ENCODE measurements at regions not wholly inside any gene's neighbourhood (a gene's known extent, or its start where the extent isn't known, plus 50 kb on each side); places are given as distances from the start of the nearest gene placed in this dataset.
"Not testable (repeated sequence)": the region's sequence is repeated elsewhere in the genome, so short reads cannot be mapped to it uniquely, and the experiment has no call there.

- 63 to 67% methylated on average over 4 of the region's 4 CpGs for WGBS, 2 donors
- peaks cover 0 to 2% of the 10 kb centered on the region in 2 donors for H3K9me3 ChIP-seq (ENCODE audit: control insufficient read depth in 2 of 2, insufficient read depth in 1 of 2, low read depth in 1 of 2, low read length in 1 of 2)
Observed at GRCh38 chr7:53229202-53229601, 193.8 kb downstream of the POM121L12 start.

DNA sequence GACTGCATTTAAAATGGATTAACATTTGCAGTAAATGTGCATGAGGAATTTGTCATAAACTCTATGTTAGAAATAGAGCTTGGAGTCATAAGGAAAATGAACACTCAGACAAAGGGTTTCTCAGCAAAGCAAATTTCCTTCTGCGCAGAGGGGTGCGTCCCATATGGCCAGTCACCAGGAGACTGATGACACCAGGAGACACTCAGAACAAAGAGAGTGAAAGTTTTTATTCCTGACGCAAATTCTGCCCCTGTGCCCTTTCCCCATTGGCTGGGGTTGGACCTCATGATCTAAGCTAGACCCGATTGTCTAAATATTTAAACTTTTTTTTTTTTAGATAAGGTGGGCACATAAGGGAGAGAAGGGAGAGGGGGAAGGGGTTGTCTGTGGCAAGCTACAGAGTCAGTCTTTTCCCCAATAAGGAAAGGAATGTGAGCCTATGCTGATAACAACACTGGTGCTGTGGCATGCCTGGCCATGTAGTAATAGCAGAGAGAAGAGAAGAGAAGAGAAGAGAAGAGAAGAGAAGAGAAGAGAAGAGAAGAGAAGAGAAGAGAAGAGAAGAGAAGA is 202.0 kb downstream of the POM121L12 start:
- no peaks in the 10 kb centered on the region for H3K4me1 ChIP-seq (ENCODE audit: control insufficient read depth in 2 of 2, insufficient read depth in 2 of 2, low read length in 1 of 2)
- H3K36me3 ChIP-seq (ENCODE audit: control insufficient read depth in 2 of 2, insufficient read depth in 2 of 2, low read length in 1 of 2): no peaks in the 10 kb centered on the region
- H3K27ac ChIP-seq (ENCODE audit: low read depth in 2 of 2, low read length in 1 of 2): no peak overlapping the region
- peaks cover 0 to 2% of the 10 kb centered on the region in 2 donors for H3K9me3 ChIP-seq (ENCODE audit: control insufficient read depth in 2 of 2, insufficient read depth in 1 of 2, low read depth in 1 of 2, low read length in 1 of 2)
- WGBS, 2 donors: 45 to 47% methylated on average over 4 of the region's 4 CpGs
- no peak overlapping the region for H3K4me3 ChIP-seq (ENCODE audit: low read depth in 1 of 2, low read length in 2 of 2)
- no peaks in the 10 kb centered on the region for H3K27me3 ChIP-seq (ENCODE audit: control insufficient read depth in 1 of 2, insufficient read depth in 2 of 2, low read length in 2 of 2)

More at GRCh38 chr7:53229202-53229601, 193.8 kb downstream of the POM121L12 start:
- no peaks in the 10 kb centered on the region for H3K36me3 ChIP-seq (ENCODE audit: control insufficient read depth in 2 of 2, insufficient read depth in 2 of 2, low read length in 1 of 2)
- no peaks in the 10 kb centered on the region for H3K27me3 ChIP-seq (ENCODE audit: control insufficient read depth in 1 of 2, insufficient read depth in 2 of 2, low read length in 2 of 2)
- no peak overlapping the region for H3K27ac ChIP-seq (ENCODE audit: low read depth in 2 of 2, low read length in 1 of 2)
- H3K4me1 ChIP-seq (ENCODE audit: control insufficient read depth in 2 of 2, insufficient read depth in 2 of 2, low read length in 1 of 2): no peaks in the 10 kb centered on the region
- H3K4me3 ChIP-seq (ENCODE audit: low read depth in 1 of 2, low read length in 2 of 2): no peak overlapping the region

DNA sequence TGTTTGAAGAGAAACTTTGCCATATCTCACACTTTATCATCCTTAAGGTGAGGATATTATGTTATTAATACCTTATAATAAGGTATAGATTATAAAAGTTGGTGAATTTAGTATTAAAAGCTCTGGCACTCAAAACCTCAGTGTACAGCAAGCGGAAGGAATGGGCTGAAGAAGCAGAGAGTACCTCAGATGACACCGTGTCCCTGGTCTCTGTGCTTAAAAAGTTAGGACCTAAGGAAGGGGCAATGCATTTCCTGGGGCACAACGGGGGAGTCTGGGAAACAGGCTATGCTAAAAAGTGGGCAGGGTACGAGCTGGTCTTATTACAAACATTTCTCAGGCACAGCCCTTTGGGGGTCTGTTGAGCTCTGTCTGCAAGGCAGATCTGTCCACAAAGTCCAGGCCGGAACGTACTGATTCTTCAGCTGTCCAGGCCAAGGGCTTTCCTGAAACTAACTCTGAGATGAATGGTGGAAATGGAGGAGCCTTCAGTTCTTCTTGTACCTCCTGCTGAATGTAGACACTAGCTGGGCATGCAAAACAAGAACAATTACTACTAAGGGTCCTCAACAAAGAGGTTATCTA is 202.7 kb downstream of the POM121L12 start:
- WGBS, 2 donors: 83 to 86% methylated on average over 6 of the region's 6 CpGs
- Histone ChIP-seq H3K9me3 (ENCODE audit: control insufficient read depth in 2 of 2, insufficient read depth in 1 of 2, low read depth in 1 of 2, low read length in 1 of 2) (peaks cover 0 to 2% of the 10 kb centered on the region in 2 donors), H3K4me1 (ENCODE audit: control insufficient read depth in 2 of 2, insufficient read depth in 2 of 2, low read length in 1 of 2) (no peaks in the 10 kb centered on the region), H3K27ac (ENCODE audit: low read depth in 2 of 2, low read length in 1 of 2) (no peak overlapping the region), H3K27me3 (ENCODE audit: control insufficient read depth in 1 of 2, insufficient read depth in 2 of 2, low read length in 2 of 2) (no peaks in the 10 kb centered on the region), H3K36me3 (ENCODE audit: control insufficient read depth in 2 of 2, insufficient read depth in 2 of 2, low read length in 1 of 2) (no peaks in the 10 kb centered on the region), H3K4me3 (ENCODE audit: low read depth in 1 of 2, low read length in 2 of 2) (no peak overlapping the region)

GRCh38 chr7:53239151-53239550 is 203.7 kb downstream of the POM121L12 start:
- WGBS, 2 donors: 57 to 59% methylated on average over 7 of the region's 7 CpGs
- not testable (repeated sequence) for H3K4me3 ChIP-seq (ENCODE audit: low read depth in 1 of 2, low read length in 2 of 2); H3K27ac ChIP-seq (ENCODE audit: low read depth in 2 of 2, low read length in 1 of 2); H3K27me3 ChIP-seq (ENCODE audit: control insufficient read depth in 1 of 2, insufficient read depth in 2 of 2, low read length in 2 of 2); H3K36me3 ChIP-seq (ENCODE audit: control insufficient read depth in 2 of 2, insufficient read depth in 2 of 2, low read length in 1 of 2); H3K9me3 ChIP-seq (ENCODE audit: control insufficient read depth in 2 of 2, insufficient read depth in 1 of 2, low read depth in 1 of 2, low read length in 1 of 2); H3K4me1 ChIP-seq (ENCODE audit: control insufficient read depth in 2 of 2, insufficient read depth in 2 of 2, low read length in 1 of 2)

DNA sequence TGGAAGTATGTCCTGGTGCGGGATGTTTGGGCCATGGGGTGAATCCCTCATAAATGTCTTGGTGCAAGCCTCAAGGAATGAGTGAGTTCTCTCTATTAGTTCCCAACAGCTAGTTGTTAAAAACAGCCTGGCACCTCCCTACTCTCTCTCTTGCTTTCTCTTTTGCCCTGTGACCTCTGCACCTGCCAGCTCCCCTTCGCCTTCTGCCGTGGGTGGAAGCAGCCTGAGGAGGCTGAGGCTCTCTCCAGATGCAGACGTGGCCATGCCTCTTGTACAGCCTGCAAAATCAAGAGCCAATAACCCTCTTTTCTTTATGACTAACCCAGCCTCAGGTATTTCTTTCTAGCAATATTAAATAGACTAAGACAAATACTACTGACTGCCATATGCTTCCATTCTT is 210.3 kb downstream of the POM121L12 start:
- Histone ChIP-seq H3K36me3 (ENCODE audit: control insufficient read depth in 2 of 2, insufficient read depth in 2 of 2, low read length in 1 of 2) (no peaks in the 10 kb centered on the region), H3K9me3 (ENCODE audit: control insufficient read depth in 2 of 2, insufficient read depth in 1 of 2, low read depth in 1 of 2, low read length in 1 of 2) (peaks cover 0 to 2% of the 10 kb centered on the region in 2 donors), H3K4me3 (ENCODE audit: low read depth in 1 of 2, low read length in 2 of 2) (no peak overlapping the region), H3K4me1 (ENCODE audit: control insufficient read depth in 2 of 2, insufficient read depth in 2 of 2, low read length in 1 of 2) (no peaks in the 10 kb centered on the region), H3K27ac (ENCODE audit: low read depth in 2 of 2, low read length in 1 of 2) (no peak overlapping the region), H3K27me3 (ENCODE audit: control insufficient read depth in 1 of 2, insufficient read depth in 2 of 2, low read length in 2 of 2) (no peaks in the 10 kb centered on the region)
- 69 to 76% methylated on average over 4 of the region's 4 CpGs for WGBS, 2 donors

DNA sequence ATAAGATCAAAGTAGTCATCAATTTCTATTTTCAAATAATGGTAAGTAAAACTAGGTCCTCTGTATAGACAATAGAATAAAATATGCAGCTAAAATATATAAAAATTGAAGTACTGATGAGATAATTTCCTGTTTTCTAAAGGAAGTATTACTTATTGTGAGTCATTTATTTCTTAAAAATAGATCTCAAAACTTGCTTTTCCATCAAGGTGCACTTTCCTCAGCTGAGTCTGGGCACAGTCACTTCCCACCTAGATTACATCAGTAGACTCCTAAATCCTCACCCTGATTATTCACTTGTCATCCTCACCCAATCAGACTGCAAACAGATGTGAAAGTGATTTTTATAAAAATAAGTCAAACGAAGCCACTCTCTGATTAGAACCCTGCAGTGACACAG is 211.5 kb downstream of the POM121L12 start:
- H3K27ac ChIP-seq (ENCODE audit: low read depth in 2 of 2, low read length in 1 of 2): no peak overlapping the region
- no peaks in the 10 kb centered on the region for H3K36me3 ChIP-seq (ENCODE audit: control insufficient read depth in 2 of 2, insufficient read depth in 2 of 2, low read length in 1 of 2)
- H3K27me3 ChIP-seq (ENCODE audit: control insufficient read depth in 1 of 2, insufficient read depth in 2 of 2, low read length in 2 of 2): no peaks in the 10 kb centered on the region
- no peaks in the 10 kb centered on the region for H3K4me1 ChIP-seq (ENCODE audit: control insufficient read depth in 2 of 2, insufficient read depth in 2 of 2, low read length in 1 of 2)
- no peak overlapping the region for H3K4me3 ChIP-seq (ENCODE audit: low read depth in 1 of 2, low read length in 2 of 2)
- H3K9me3 ChIP-seq (ENCODE audit: control insufficient read depth in 2 of 2, insufficient read depth in 1 of 2, low read depth in 1 of 2, low read length in 1 of 2): peaks cover 0 to 2% of the 10 kb centered on the region in 2 donors
- WGBS, 2 donors: 46 to 47% methylated on average over 1 of the region's 1 CpG

DNA sequence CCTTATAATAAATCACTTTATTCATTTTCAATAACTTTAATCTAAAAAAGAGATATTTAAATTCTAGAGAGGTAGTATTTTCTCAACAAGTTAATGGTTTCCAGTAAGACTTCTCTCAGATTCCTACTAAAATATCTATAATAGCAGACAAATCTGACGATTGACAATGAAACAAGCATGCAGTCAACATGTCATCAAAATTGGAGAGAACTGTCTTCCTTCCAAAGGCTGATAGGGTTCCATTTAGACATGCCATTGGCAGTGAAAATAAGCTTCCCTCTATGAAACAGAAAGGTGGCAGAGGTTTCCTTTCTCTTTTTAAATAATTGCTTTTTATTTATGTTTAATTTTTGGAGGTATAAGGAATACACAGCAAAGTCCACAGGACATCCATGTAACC is 217.1 kb downstream of the POM121L12 start:
- H3K4me3 ChIP-seq (ENCODE audit: low read depth in 1 of 2, low read length in 2 of 2): no peak overlapping the region
- peaks cover 0 to 3% of the 10 kb centered on the region in 2 donors for H3K9me3 ChIP-seq (ENCODE audit: control insufficient read depth in 2 of 2, insufficient read depth in 1 of 2, low read depth in 1 of 2, low read length in 1 of 2)
- no peaks in the 10 kb centered on the region for H3K4me1 ChIP-seq (ENCODE audit: control insufficient read depth in 2 of 2, insufficient read depth in 2 of 2, low read length in 1 of 2)
- no peaks in the 10 kb centered on the region for H3K27me3 ChIP-seq (ENCODE audit: control insufficient read depth in 1 of 2, insufficient read depth in 2 of 2, low read length in 2 of 2)
- H3K36me3 ChIP-seq (ENCODE audit: control insufficient read depth in 2 of 2, insufficient read depth in 2 of 2, low read length in 1 of 2): no peaks in the 10 kb centered on the region
- no peak overlapping the region for H3K27ac ChIP-seq (ENCODE audit: low read depth in 2 of 2, low read length in 1 of 2)
- 58 to 85% methylated on average over 1 of the region's 1 CpG for WGBS, 2 donors

- Histone ChIP-seq H3K4me1 (ENCODE audit: control insufficient read depth in 2 of 2, insufficient read depth in 2 of 2, low read length in 1 of 2) (no peaks in the 10 kb centered on the region), H3K27me3 (ENCODE audit: control insufficient read depth in 1 of 2, insufficient read depth in 2 of 2, low read length in 2 of 2) (no peaks in the 10 kb centered on the region), H3K27ac (ENCODE audit: low read depth in 2 of 2, low read length in 1 of 2) (no peak overlapping the region), H3K9me3 (ENCODE audit: control insufficient read depth in 2 of 2, insufficient read depth in 1 of 2, low read depth in 1 of 2, low read length in 1 of 2) (no peaks in the 10 kb centered on the region), H3K4me3 (ENCODE audit: low read depth in 1 of 2, low read length in 2 of 2) (no peak overlapping the region), H3K36me3 (ENCODE audit: control insufficient read depth in 2 of 2, insufficient read depth in 2 of 2, low read length in 1 of 2) (no peaks in the 10 kb centered on the region)
- WGBS, 2 donors: 29 to 36% methylated on average over 4 of the region's 4 CpGs
Observed at GRCh38 chr7:53272081-53272480, 236.6 kb downstream of the POM121L12 start.

DNA sequence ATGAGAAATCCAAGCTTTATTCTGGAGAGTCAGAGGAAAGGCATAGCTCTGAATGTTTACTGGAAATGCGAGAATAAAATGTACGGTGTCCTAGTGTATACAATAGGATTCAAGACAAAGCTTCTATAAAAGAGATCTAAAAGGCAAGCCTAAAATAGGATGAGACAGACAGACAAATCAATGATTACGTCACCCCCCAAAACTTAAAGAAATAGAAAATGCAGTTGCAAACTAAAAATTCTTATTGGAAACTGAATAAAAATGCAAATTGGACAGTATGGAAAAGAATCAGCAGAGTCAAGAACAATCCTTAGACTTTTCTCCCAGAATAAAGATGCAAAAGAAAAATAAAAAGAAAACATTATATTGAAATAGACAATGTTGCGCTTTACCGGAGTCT is 245.9 kb downstream of the POM121L12 start:
- 75% methylated on average over 5 of the region's 5 CpGs for WGBS, 2 donors
- H3K9me3 ChIP-seq (ENCODE audit: control insufficient read depth in 2 of 2, insufficient read depth in 1 of 2, low read depth in 1 of 2, low read length in 1 of 2): no peaks in the 10 kb centered on the region
- no peaks in the 10 kb centered on the region for H3K4me1 ChIP-seq (ENCODE audit: control insufficient read depth in 2 of 2, insufficient read depth in 2 of 2, low read length in 1 of 2)
- no peaks in the 10 kb centered on the region for H3K36me3 ChIP-seq (ENCODE audit: control insufficient read depth in 2 of 2, insufficient read depth in 2 of 2, low read length in 1 of 2)
- H3K27ac ChIP-seq (ENCODE audit: low read depth in 2 of 2, low read length in 1 of 2): no peak overlapping the region
- no peak overlapping the region for H3K4me3 ChIP-seq (ENCODE audit: low read depth in 1 of 2, low read length in 2 of 2)
- H3K27me3 ChIP-seq (ENCODE audit: control insufficient read depth in 1 of 2, insufficient read depth in 2 of 2, low read length in 2 of 2): no peaks in the 10 kb centered on the region

- WGBS, 2 donors: 71 to 76% methylated on average over 4 of the region's 4 CpGs
- Histone ChIP-seq H3K27ac (ENCODE audit: low read depth in 2 of 2, low read length in 1 of 2) (no peak overlapping the region), H3K27me3 (ENCODE audit: control insufficient read depth in 1 of 2, insufficient read depth in 2 of 2, low read length in 2 of 2) (no peaks in the 10 kb centered on the region), H3K36me3 (ENCODE audit: control insufficient read depth in 2 of 2, insufficient read depth in 2 of 2, low read length in 1 of 2) (no peaks in the 10 kb centered on the region), H3K4me1 (ENCODE audit: control insufficient read depth in 2 of 2, insufficient read depth in 2 of 2, low read length in 1 of 2) (no peaks in the 10 kb centered on the region), H3K4me3 (ENCODE audit: low read depth in 1 of 2, low read length in 2 of 2) (no peak overlapping the region), H3K9me3 (ENCODE audit: control insufficient read depth in 2 of 2, insufficient read depth in 1 of 2, low read depth in 1 of 2, low read length in 1 of 2) (peaks cover 2 to 3% of the 10 kb centered on the region in 2 donors)
Observed at GRCh38 chr7:53292341-53292740, 256.9 kb downstream of the POM121L12 start.
